ENCODE measurements at regions not wholly inside any gene's neighbourhood (a gene's known extent, or its start where the extent isn't known, plus 50 kb on each side); places are given as distances from the start of the nearest gene placed in this dataset.

- TF ChIP-seq NR4A1 (CRISPR knock-in tag; IDR thresholded peaks at IDR 0.05) (no peak), NR4A1 (tag; IDR thresholded peaks at IDR 0.05) (no peak), CBX2 (IDR thresholded peaks at IDR 0.05; ENCODE audit: insufficient read depth, low read length, poor library complexity, severe bottlenecking) (no peak), ADNP (tag; IDR thresholded peaks at IDR 0.05) (no peak), POLR2AphosphoS5 (IDR thresholded peaks at IDR 0.05; ENCODE audit: control insufficient read depth, insufficient read depth, low read depth, low read length) (no peak), CTCF (IDR thresholded peaks at IDR 0.05 in 2 of 3, conservative IDR thresholded peaks at IDR 0.05 in 1 of 3; ENCODE audit: insufficient read depth in 2 of 3, low read depth in 1 of 3, low read length in 3 of 3) (no peak), ZNF407 (IDR thresholded peaks at IDR 0.05; ENCODE audit: low read depth) (no peak), SIN3A (IDR thresholded peaks at IDR 0.05; ENCODE audit: borderline replicate concordance in 2 of 2, control insufficient read depth in 1 of 2, low read depth in 2 of 2, low read length in 2 of 2) (no peak), KLF6 (CRISPR knock-in tag; IDR thresholded peaks at IDR 0.05; ENCODE audit: borderline replicate concordance) (no peak), ZNF766 (CRISPR knock-in tag; conservative IDR thresholded peaks at IDR 0.05) (no peak), NFE2 (IDR thresholded peaks at IDR 0.05; ENCODE audit: low read depth) (no peak), MAZ (CRISPR knock-in tag; conservative IDR thresholded peaks at IDR 0.05 in 1 of 2, IDR thresholded peaks at IDR 0.05 in 1 of 2) (no peak), ASH1L (IDR thresholded peaks at IDR 0.05; ENCODE audit: borderline replicate concordance, low read depth, partially characterized antibody) (no peak), GATA2 (CRISPR knock-in tag; IDR thresholded peaks at IDR 0.05) (no peak)
- TF ChIP-seq, protein P1, sequence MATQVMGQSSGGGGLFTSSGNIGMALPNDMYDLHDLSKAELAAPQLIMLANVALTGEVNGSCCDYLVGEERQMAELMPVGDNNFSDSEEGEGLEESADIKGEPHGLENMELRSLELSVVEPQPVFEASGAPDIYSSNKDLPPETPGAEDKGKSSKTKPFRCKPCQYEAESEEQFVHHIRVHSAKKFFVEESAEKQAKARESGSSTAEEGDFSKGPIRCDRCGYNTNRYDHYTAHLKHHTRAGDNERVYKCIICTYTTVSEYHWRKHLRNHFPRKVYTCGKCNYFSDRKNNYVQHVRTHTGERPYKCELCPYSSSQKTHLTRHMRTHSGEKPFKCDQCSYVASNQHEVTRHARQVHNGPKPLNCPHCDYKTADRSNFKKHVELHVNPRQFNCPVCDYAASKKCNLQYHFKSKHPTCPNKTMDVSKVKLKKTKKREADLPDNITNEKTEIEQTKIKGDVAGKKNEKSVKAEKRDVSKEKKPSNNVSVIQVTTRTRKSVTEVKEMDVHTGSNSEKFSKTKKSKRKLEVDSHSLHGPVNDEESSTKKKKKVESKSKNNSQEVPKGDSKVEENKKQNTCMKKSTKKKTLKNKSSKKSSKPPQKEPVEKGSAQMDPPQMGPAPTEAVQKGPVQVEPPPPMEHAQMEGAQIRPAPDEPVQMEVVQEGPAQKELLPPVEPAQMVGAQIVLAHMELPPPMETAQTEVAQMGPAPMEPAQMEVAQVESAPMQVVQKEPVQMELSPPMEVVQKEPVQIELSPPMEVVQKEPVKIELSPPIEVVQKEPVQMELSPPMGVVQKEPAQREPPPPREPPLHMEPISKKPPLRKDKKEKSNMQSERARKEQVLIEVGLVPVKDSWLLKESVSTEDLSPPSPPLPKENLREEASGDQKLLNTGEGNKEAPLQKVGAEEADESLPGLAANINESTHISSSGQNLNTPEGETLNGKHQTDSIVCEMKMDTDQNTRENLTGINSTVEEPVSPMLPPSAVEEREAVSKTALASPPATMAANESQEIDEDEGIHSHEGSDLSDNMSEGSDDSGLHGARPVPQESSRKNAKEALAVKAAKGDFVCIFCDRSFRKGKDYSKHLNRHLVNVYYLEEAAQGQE (IDR thresholded peaks at IDR 0.05; ENCODE audit: borderline replicate concordance): no peak
- TF ChIP-seq, protein P1 (CRISPR knock-in tag; IDR thresholded peaks at IDR 0.05; ENCODE audit: low read depth): no peak
These were observed 259.5 kb upstream of the CHRM3 start for GRCh38 chr1:239126884-239127283.

All from K562 (cell line).